ENCODE measurements at regions not wholly inside any gene's neighbourhood (a gene's known extent, or its start where the extent isn't known, plus 50 kb on each side); places are given as distances from the start of the nearest gene placed in this dataset.

GRCh38 chr2:173797586-173798263, 167.4 kb downstream of the SP3 start:
- Histone ChIP-seq H3K27me3 (no peaks in the 10 kb centered on the region), H3K9me3 (no peaks in the 10 kb centered on the region), H3K27ac (no peak overlapping the region), H3K36me3 (no peaks in the 10 kb centered on the region), H3K4me1 (no peaks in the 10 kb centered on the region), H3K4me3 (no peak overlapping the region)
- intact Hi-C loops (cut with DNase I): no loop called here
- DNase-seq (no peak), ATAC-seq (no peak)
- no peak for TF ChIP-seq CTCF (IDR thresholded peaks at IDR 0.05)

DNA sequence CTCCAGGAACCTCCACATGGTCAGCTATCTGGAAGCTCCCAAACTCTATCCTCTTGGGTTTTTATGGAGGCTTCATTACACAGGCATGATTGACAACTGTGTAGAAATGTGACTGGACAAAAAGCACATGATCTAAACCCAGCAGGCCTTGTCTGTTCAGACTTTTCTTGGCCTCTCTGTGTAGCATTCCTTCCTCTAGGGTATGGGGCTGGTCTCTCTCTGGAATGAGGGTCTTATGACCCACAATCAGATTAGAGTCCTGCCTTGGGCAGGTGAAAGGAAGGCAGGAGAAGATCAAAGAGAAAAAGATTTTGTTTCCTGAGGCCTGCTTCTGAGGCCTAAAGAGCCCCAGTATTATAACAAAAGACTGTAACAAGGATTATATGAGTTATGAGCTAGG, 162.7 kb downstream of the SP3 start:
- H3K4me1 ChIP-seq: no peaks in the 10 kb centered on the region
- no peaks in the 10 kb centered on the region for H3K27me3 ChIP-seq
- no peak overlapping the region for H3K27ac ChIP-seq
- no peaks in the 10 kb centered on the region for H3K9me3 ChIP-seq
- no peaks in the 10 kb centered on the region for H3K36me3 ChIP-seq
- intact Hi-C loops (cut with DNase I): no loop called here
- DNase-seq: no peak
- ATAC-seq: no peak
- no peak for TF ChIP-seq CTCF (IDR thresholded peaks at IDR 0.05)
- H3K4me3 ChIP-seq: no peak overlapping the region

- TF ChIP-seq CTCF (IDR thresholded peaks at IDR 0.05): no peak
- DNase-seq (no peak), ATAC-seq (no peak)
- intact Hi-C loops (cut with DNase I): no loop called here
- no peak overlapping the region for H3K4me3 ChIP-seq
- no peak overlapping the region for H3K27ac ChIP-seq
- no peaks in the 10 kb centered on the region for H3K27me3 ChIP-seq
- no peaks in the 10 kb centered on the region for H3K9me3 ChIP-seq
- H3K4me1 ChIP-seq: no peaks in the 10 kb centered on the region
- no peaks in the 10 kb centered on the region for H3K36me3 ChIP-seq
Observed at GRCh38 chr2:173803449-173803848, 161.7 kb downstream of the SP3 start.

DNA sequence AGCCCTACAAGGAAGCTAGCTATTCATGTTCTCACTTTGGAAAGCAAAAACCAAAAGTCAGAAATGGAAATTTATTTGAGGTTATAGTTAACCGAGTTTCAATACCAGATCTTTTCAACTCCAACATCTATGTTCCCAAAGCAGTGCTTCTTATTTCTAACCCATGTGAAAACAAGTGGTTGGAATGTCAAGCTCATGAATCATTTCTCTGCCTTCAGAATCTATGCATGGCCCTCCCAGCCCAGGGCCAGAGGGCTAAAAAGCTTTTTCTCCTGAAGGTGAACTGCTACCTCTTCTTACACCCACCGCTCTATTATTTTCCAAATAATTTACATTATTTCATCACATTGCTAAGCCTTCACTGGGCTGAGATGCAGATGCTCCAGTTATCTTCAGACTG, 158.4 kb downstream of the SP3 start:
- ATAC-seq: no peak
- no peak overlapping the region for H3K4me3 ChIP-seq
- H3K9me3 ChIP-seq: no peaks in the 10 kb centered on the region
- no peak for DNase-seq
- no peaks in the 10 kb centered on the region for H3K36me3 ChIP-seq
- TF ChIP-seq CTCF (IDR thresholded peaks at IDR 0.05): no peak
- H3K4me1 ChIP-seq: no peaks in the 10 kb centered on the region
- intact Hi-C loops (cut with DNase I): no loop called here
- H3K27me3 ChIP-seq: no peaks in the 10 kb centered on the region
- H3K27ac ChIP-seq: no peak overlapping the region

- Histone ChIP-seq H3K4me1 (no peaks in the 10 kb centered on the region), H3K27ac (no peak overlapping the region), H3K27me3 (no peaks in the 10 kb centered on the region), H3K36me3 (no peaks in the 10 kb centered on the region), H3K9me3 (no peaks in the 10 kb centered on the region), H3K4me3 (no peak overlapping the region)
- no peak for ATAC-seq
- intact Hi-C loops (cut with DNase I): no loop called here
- DNase-seq: no peak
- TF ChIP-seq CTCF (IDR thresholded peaks at IDR 0.05): no peak
Observed at GRCh38 chr2:173808718-173809117, 156.5 kb downstream of the SP3 start.

Data from left lung (tissue), 4 donors.